ENCODE measurements at regions not wholly inside any gene's neighbourhood (a gene's known extent, or its start where the extent isn't known, plus 50 kb on each side); places are given as distances from the start of the nearest gene placed in this dataset.
"Not testable (repeated sequence)": the region's sequence is repeated elsewhere in the genome, so short reads cannot be mapped to it uniquely, and the experiment has no call there.

- TF ChIP-seq CTCF (IDR thresholded peaks at IDR 0.05; ENCODE audit: insufficient read depth, missing control alignments): no peak
- DNase-seq (ENCODE audit: insufficient read length, low spot score): no peak
- FAIRE-seq: no peak
Measured at GRCh38 chr3:191019855-191020254, 157.4 kb upstream of the GMNC start.

DNA sequence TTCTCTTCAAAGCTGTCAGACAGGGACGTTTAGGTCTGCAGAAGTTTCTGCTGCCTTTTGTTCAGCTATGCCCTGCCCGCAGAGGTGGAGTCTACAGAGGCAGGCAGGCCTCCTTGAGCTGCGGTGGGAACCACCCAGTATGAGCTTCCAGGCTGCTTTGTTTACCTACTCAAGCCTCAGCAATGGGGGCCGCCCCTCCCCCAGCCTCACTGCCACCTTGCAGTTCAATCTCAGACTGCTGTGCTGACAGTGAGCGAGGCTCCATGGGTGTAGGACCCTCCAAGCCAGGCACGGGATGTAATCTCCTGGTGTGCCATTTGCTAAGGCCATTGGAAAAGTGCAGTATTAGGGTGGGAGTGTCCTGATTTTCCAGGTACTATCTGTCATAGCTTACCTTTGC, 153.5 kb upstream of the GMNC start:
- not testable (repeated sequence) for DNase-seq (ENCODE audit: insufficient read length, low spot score); FAIRE-seq

DNA sequence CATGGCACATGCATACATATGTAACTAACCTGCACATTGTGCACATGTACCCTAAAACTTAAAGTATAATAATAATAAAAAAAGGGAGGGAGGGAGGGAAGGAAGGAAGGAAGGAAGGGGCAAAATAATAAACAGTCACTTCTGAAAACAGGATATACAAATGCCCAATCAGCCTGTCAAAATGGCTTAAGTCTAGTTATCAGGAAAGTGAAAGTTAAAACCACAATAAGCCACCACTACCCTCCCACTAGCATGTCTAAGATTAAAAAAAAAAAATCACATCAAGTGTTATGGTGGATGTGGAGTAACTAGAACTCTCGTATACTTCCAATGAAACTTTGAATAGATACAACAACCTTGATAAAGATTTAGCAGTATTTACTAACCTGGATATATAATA, 145.6 kb upstream of the GMNC start:
- DNase-seq (ENCODE audit: insufficient read length, low spot score): no peak
- no peak for FAIRE-seq
- TF ChIP-seq CTCF (IDR thresholded peaks at IDR 0.05; ENCODE audit: insufficient read depth, missing control alignments): no peak

- TF ChIP-seq CTCF (IDR thresholded peaks at IDR 0.05; ENCODE audit: insufficient read depth, missing control alignments): no peak
- DNase-seq (ENCODE audit: insufficient read length, low spot score) (no peak), FAIRE-seq (no peak)
Measured at GRCh38 chr3:191005790-191006189, 143.3 kb upstream of the GMNC start.

- no peak for TF ChIP-seq CTCF (IDR thresholded peaks at IDR 0.05; ENCODE audit: insufficient read depth, missing control alignments)
- no peak for FAIRE-seq
- DNase-seq (ENCODE audit: insufficient read length, low spot score): no peak
Measured at GRCh38 chr3:191003742-191004141, 141.2 kb upstream of the GMNC start.

- DNase-seq (ENCODE audit: insufficient read length, low spot score) (no peak), FAIRE-seq (no peak)
- TF ChIP-seq CTCF (IDR thresholded peaks at IDR 0.05; ENCODE audit: insufficient read depth, missing control alignments): no peak
Measured at GRCh38 chr3:190996181-190996775, 133.8 kb upstream of the GMNC start.

DNA sequence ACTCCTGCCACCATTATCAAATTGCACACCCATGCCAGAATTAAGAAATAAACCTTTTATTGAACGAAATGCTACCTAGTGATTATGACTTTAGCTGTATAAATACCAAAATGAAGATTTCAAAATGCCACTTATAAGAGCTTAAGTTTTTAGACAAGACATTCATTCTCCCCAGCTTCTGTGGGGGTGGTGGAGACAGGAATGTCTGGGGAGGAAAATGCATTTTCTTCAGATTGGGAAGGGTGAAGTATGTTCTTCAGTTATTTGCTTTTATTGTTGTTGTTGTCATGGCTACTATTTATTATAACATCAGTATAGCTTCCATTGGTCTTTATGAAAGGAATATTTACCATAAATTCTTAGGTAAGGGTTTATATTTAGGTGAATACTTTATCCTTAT, 132.7 kb upstream of the GMNC start:
- no peak for FAIRE-seq
- no peak for DNase-seq (ENCODE audit: insufficient read length, low spot score)
- TF ChIP-seq CTCF (IDR thresholded peaks at IDR 0.05; ENCODE audit: insufficient read depth, missing control alignments): no peak

GRCh38 chr3:190990898-190991297, 128.4 kb upstream of the GMNC start:
- no peak for TF ChIP-seq CTCF (IDR thresholded peaks at IDR 0.05; ENCODE audit: insufficient read depth, missing control alignments)
- DNase-seq (ENCODE audit: insufficient read length, low spot score): no peak
- FAIRE-seq: no peak
